NCI-H2107 treated with DMSO at 0.1 percent for 48 hours (cell line): ENCODE measurements at regions not wholly inside any gene's neighbourhood (a gene's known extent, or its start where the extent isn't known, plus 50 kb on each side); places are given as distances from the start of the nearest gene placed in this dataset.
"Not testable (repeated sequence)": the region's sequence is repeated elsewhere in the genome, so short reads cannot be mapped to it uniquely, and the experiment has no call there.

Experiments used
- DNase-seq: peaks from one replicate; lab custom pipeline; 2025; ENCODE audit not compliant: unreplicated experiment; lab: John Stamatoyannopoulos, UW

DNA sequence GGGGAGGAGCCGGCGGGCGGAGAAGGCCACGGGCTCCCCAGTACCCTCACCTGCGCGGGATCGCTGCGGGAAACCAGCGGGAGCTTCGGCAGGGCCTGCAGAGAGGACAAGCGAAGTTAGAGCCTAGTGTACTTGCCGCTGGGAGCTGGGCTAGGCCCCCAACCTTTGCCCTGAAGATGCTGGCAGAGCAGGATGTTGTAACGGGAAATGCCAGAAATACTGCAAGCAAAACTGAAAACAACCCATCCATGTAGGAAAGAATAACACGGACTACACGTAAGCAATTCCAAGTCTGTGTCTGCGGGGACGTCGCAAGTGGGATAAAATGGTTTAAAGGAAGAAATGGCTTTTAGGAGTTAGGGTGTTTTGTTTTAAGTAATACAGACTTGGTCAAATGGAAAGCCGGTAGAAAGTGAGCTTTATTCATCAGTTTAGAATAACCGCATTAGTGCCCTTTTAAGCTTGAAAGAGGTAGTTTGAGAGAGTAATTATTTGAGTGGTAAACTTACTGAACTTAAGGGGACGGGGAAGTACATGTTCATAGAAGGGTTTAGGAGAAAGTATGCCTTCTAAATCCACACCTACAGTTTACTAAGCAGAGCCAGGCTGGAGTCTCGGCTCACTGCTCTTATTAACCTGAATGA lies 121.3 kb upstream of the NIPA1 start:
- DNase-seq = peak; percentile 8

DNA sequence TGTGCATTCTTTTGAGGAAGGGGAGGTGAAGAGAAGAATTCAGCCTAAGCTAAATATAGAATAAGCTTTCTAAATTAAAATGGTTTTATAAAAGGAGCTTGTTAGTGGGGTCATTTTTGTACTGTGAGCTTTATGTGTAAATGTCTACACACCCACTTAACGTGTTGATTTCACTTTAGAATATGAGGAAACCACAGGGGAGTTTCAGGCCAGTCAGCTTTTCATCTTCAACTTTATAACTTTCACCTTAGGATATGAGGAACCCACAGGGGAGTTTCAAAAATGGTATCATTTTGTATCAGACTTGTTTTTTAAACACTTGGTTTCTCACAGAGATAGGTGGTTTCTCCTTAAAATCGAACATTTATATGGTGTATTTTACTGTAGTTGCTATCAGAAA lies 120.7 kb upstream of the NIPA1 start:
- DNase-seq = not testable (repeated sequence)

GRCh38 chr15:22684786-22685185 lies 101.7 kb upstream of the NIPA1 start:
- not testable (repeated sequence) for DNase-seq

GRCh38 chr15:22699881-22700280 lies 86.6 kb upstream of the NIPA1 start:
- DNase-seq = not testable (repeated sequence)

- DNase-seq = not testable (repeated sequence)
These were observed 75.6 kb upstream of the NIPA1 start for GRCh38 chr15:22710831-22711341.

GRCh38 chr15:22713933-22714332 lies 72.5 kb upstream of the NIPA1 start:
- DNase-seq = not testable (repeated sequence)

GRCh38 chr15:22714358-22715132 lies 71.9 kb upstream of the NIPA1 start:
- not testable (repeated sequence) for DNase-seq

- DNase-seq = not testable (repeated sequence)
These were observed 71.2 kb upstream of the NIPA1 start for GRCh38 chr15:22715133-22715845.

- DNase-seq = not testable (repeated sequence)
These were observed 66.5 kb upstream of the NIPA1 start for GRCh38 chr15:22719980-22720379.

- DNase-seq = not testable (repeated sequence)
These were observed 60.3 kb upstream of the NIPA1 start for GRCh38 chr15:22726104-22726503.

DNA sequence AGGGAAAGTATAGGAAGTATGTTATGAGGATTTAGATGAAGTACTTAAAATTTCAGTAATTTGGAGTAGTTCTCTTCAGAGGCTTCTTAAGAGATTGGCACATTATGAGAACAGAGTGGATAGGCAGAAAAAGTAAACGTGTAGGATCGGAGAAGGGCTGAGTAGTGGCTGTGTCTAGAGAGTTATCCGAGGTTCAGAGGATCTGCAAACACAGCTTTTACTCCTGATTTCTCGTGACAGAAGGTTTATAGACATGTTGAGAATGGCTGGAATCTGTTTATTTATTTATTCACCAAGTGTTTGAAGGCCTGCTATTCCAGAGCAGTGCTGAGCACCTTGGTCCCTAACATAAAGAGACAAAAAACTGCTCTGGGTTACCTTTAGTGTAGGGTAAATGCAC lies 51.4 kb upstream of the NIPA1 start:
- DNase-seq = not testable (repeated sequence)

GRCh38 chr15:22735781-22736180 lies 50.7 kb upstream of the NIPA1 start:
- DNase-seq = no peak

GRCh38 chr15:22736200-22736599 lies 50.2 kb upstream of the NIPA1 start:
- not testable (repeated sequence) for DNase-seq
